NB4 (cell line): ENCODE measurements at regions not wholly inside any gene's neighbourhood (a gene's known extent, or its start where the extent isn't known, plus 50 kb on each side); places are given as distances from the start of the nearest gene placed in this dataset.

Experiments
- MYC ChIP-seq: IDR thresholded peaks from 2 replicates; pipeline ENCODE4 v1.6.1; 2011; ENCODE audit warnings: low read depth, low read length
- POLR2A ChIP-seq: IDR thresholded peaks from 2 replicates; pipeline ENCODE4 v1.6.1; 2011; ENCODE audit warnings: mild to moderate bottlenecking; ENCODE audit not compliant: insufficient read length; ENCODE audit errors: extremely low read depth
- TF ChIP-seq, protein P1 (sequence below): IDR thresholded peaks from one replicate; pipeline ENCODE4 v1.5.1; 2012; ENCODE audit warnings: low read depth, low read length
- TF ChIP-seq, protein P2 (sequence below): IDR thresholded peaks from 2 replicates; pipeline ENCODE4 v1.6.1; 2011; ENCODE audit warnings: low read depth, low read length

DNA sequence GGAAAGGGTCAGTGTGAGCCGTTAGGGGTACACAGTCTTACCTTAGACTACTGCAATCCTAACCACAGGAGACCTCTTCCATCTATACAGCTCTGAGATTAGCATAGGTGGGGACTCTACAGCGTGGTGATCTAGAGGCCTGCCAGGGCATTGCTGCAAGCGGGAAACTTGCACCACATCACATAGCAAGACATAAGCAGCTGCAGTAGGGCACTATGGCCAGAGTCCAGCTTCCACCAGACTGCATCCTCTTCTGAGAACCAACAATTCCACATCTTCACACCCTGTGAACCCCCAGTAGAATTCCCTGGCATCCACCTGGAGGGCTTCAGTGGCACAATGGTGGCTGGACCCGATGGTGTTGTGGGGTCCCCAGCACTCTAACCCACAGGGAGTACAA lies 1564.3 kb upstream of the PRR20A start:
- TF ChIP-seq, protein P1, sequence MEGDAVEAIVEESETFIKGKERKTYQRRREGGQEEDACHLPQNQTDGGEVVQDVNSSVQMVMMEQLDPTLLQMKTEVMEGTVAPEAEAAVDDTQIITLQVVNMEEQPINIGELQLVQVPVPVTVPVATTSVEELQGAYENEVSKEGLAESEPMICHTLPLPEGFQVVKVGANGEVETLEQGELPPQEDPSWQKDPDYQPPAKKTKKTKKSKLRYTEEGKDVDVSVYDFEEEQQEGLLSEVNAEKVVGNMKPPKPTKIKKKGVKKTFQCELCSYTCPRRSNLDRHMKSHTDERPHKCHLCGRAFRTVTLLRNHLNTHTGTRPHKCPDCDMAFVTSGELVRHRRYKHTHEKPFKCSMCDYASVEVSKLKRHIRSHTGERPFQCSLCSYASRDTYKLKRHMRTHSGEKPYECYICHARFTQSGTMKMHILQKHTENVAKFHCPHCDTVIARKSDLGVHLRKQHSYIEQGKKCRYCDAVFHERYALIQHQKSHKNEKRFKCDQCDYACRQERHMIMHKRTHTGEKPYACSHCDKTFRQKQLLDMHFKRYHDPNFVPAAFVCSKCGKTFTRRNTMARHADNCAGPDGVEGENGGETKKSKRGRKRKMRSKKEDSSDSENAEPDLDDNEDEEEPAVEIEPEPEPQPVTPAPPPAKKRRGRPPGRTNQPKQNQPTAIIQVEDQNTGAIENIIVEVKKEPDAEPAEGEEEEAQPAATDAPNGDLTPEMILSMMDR: no peak
- TF ChIP-seq POLR2A (no peak), MYC (no peak)
- TF ChIP-seq, protein P2, sequence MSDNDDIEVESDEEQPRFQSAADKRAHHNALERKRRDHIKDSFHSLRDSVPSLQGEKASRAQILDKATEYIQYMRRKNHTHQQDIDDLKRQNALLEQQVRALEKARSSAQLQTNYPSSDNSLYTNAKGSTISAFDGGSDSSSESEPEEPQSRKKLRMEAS: no peak
